ENCODE measurements at regions not wholly inside any gene's neighbourhood (a gene's known extent, or its start where the extent isn't known, plus 50 kb on each side); places are given as distances from the start of the nearest gene placed in this dataset.

DNA sequence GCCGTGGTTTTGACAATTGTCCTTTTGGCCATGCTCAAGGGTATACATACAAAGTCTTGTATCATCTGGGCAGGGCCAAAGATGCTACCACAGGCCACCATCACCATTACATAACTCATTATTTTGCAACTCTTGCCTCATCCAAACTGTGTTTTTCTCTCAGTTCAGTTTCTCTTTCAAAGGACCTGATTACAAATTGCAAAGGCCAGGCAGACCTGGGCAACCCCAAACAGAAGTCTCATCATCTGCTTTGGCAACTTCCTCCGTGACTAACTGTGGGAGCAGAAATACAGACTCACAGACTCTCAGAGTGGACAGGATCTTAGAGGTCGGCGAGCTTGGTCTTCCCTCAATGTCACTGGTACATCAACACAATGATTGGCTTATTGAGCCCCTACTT is 117.8 kb upstream of the NEDD9 start (continued):
- TF ChIP-seq, protein P1, sequence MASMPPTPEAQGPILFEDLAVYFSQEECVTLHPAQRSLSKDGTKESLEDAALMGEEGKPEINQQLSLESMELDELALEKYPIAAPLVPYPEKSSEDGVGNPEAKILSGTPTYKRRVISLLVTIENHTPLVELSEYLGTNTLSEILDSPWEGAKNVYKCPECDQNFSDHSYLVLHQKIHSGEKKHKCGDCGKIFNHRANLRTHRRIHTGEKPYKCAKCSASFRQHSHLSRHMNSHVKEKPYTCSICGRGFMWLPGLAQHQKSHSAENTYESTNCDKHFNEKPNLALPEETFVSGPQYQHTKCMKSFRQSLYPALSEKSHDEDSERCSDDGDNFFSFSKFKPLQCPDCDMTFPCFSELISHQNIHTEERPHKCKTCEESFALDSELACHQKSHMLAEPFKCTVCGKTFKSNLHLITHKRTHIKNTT (CRISPR knock-in tag; IDR thresholded peaks at IDR 0.05), result no peak
- no peak for TF ChIP-seq MBD4 (IDR thresholded peaks at IDR 0.05; ENCODE audit: borderline replicate concordance, low read length)
- no peak for TF ChIP-seq ZNF790 (CRISPR knock-in tag; IDR thresholded peaks at IDR 0.05; ENCODE audit: borderline replicate concordance)
- TF ChIP-seq KLF12 (CRISPR knock-in tag; IDR thresholded peaks at IDR 0.05; ENCODE audit: borderline replicate concordance), result no peak
- TF ChIP-seq, protein P2, sequence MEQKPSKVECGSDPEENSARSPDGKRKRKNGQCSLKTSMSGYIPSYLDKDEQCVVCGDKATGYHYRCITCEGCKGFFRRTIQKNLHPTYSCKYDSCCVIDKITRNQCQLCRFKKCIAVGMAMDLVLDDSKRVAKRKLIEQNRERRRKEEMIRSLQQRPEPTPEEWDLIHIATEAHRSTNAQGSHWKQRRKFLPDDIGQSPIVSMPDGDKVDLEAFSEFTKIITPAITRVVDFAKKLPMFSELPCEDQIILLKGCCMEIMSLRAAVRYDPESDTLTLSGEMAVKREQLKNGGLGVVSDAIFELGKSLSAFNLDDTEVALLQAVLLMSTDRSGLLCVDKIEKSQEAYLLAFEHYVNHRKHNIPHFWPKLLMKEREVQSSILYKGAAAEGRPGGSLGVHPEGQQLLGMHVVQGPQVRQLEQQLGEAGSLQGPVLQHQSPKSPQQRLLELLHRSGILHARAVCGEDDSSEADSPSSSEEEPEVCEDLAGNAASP (CRISPR knock-in tag; IDR thresholded peaks at IDR 0.05; ENCODE audit: borderline replicate concordance), result no peak
- TF ChIP-seq MYNN (CRISPR knock-in tag; IDR thresholded peaks at IDR 0.05; ENCODE audit: low read depth), result no peak

DNA sequence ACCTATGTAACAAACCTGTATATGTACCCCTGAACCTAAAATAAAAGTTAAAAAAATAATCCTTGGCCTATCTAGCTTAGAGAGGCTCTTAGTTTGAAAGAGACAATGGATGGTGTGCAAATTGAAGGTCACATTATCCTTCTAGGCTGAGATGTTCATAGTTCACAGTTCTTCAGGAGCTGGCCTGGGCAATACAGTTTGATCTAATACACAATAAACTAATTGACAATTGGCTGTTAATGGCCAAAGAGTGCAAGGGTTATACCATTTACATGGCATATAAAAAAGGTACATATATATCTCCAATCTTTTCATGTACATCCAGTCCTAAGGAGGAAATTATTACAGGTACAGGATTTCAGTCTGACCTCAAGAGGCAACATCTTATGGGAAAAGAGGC is 117.4 kb upstream of the NEDD9 start:
- POLR2A ChIA-PET, result no interaction called here
- FAIRE-seq (no peak), DNase-seq (ENCODE audit: low spot score) (no peak), ATAC-seq (no peak)
- Histone ChIP-seq H3K79me2 (ENCODE audit: insufficient read depth, low read length) (no peaks in the 10 kb centered on the region), H3K9ac (ENCODE audit: insufficient read depth, low read depth, low read length) (no peak overlapping the region), H3K36me3 (replicated peaks in 1 of 2; ENCODE audit: control insufficient read depth in 1 of 2, insufficient read depth in 2 of 2, low read length in 2 of 2) (no peaks in the 10 kb centered on the region), H3K27ac (ENCODE audit: extremely low read length, insufficient read depth, low read length) (no peak overlapping the region), H3K4me3 (replicated peaks in 1 of 3; ENCODE audit: insufficient read depth in 1 of 3, low read depth in 2 of 3, low read length in 3 of 3) (no peak overlapping the region), H2AFZ (ENCODE audit: low read length) (no peak overlapping the region), H4K20me1 (ENCODE audit: insufficient read depth, low read length) (no peaks in the 10 kb centered on the region), H3K4me2 (ENCODE audit: low read depth, low read length) (no peak overlapping the region), H3K9me3 (ENCODE audit: low read length) (no peaks in the 10 kb centered on the region), H3K27me3 (ENCODE audit: control insufficient read depth in 1 of 2, insufficient read depth in 2 of 2, low read length in 2 of 2) (no peaks in the 10 kb centered on the region), H3K4me1 (ENCODE audit: insufficient read depth, low read length) (peaks cover 48% of the 10 kb centered on the region)
- no peak for TF ChIP-seq ESRRA (CRISPR knock-in tag; IDR thresholded peaks at IDR 0.05; ENCODE audit: low read depth)
- no peak for TF ChIP-seq ZNF674 (CRISPR knock-in tag; IDR thresholded peaks at IDR 0.05; ENCODE audit: low read depth)
- no peak for TF ChIP-seq ZZZ3 (CRISPR knock-in tag; IDR thresholded peaks at IDR 0.05; ENCODE audit: borderline replicate concordance)
- no peak for TF ChIP-seq IRF2 (CRISPR knock-in tag; IDR thresholded peaks at IDR 0.05)
- TF ChIP-seq HDAC1 (CRISPR knock-in tag; IDR thresholded peaks at IDR 0.05), result no peak
- TF ChIP-seq, protein P3, sequence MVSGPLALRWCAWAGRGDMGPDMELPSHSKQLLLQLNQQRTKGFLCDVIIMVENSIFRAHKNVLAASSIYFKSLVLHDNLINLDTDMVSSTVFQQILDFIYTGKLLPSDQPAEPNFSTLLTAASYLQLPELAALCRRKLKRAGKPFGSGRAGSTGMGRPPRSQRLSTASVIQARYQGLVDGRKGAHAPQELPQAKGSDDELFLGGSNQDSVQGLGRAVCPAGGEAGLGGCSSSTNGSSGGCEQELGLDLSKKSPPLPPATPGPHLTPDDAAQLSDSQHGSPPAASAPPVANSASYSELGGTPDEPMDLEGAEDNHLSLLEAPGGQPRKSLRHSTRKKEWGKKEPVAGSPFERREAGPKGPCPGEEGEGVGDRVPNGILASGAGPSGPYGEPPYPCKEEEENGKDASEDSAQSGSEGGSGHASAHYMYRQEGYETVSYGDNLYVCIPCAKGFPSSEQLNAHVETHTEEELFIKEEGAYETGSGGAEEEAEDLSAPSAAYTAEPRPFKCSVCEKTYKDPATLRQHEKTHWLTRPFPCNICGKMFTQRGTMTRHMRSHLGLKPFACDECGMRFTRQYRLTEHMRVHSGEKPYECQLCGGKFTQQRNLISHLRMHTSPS (CRISPR knock-in tag; IDR thresholded peaks at IDR 0.05; ENCODE audit: low read depth), result no peak
- TF ChIP-seq ZNF224 (CRISPR knock-in tag; IDR thresholded peaks at IDR 0.05), result no peak
- TF ChIP-seq ZNF44 (CRISPR knock-in tag; IDR thresholded peaks at IDR 0.05), result no peak
- no peak for TF ChIP-seq ZNF749 (CRISPR knock-in tag; IDR thresholded peaks at IDR 0.05; ENCODE audit: borderline replicate concordance)
- TF ChIP-seq, protein P4, sequence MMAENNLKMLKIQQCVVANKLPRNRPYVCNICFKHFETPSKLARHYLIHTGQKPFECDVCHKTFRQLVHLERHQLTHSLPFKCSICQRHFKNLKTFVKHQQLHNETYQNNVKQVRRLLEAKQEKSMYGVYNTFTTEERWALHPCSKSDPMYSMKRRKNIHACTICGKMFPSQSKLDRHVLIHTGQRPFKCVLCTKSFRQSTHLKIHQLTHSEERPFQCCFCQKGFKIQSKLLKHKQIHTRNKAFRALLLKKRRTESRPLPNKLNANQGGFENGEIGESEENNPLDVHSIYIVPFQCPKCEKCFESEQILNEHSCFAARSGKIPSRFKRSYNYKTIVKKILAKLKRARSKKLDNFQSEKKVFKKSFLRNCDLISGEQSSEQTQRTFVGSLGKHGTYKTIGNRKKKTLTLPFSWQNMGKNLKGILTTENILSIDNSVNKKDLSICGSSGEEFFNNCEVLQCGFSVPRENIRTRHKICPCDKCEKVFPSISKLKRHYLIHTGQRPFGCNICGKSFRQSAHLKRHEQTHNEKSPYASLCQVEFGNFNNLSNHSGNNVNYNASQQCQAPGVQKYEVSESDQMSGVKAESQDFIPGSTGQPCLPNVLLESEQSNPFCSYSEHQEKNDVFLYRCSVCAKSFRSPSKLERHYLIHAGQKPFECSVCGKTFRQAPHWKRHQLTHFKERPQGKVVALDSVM (CRISPR knock-in tag; IDR thresholded peaks at IDR 0.05), result no peak
- no peak for TF ChIP-seq FOXA1 (IDR thresholded peaks at IDR 0.05)
- no peak for TF ChIP-seq FOXA1 (CRISPR knock-in tag; IDR thresholded peaks at IDR 0.05)
- no peak for TF ChIP-seq GATAD2A (CRISPR knock-in tag; IDR thresholded peaks at IDR 0.05)
- no peak for TF ChIP-seq PAX8 (CRISPR knock-in tag; IDR thresholded peaks at IDR 0.05; ENCODE audit: borderline replicate concordance)
- in situ Hi-C loops (cut with HindIII; ENCODE audit: extremely low pct_ligation_motif_present, low pct_unique_long_range_greater_than_20kb) (no loop called here), intact Hi-C loops (cut with micrococcal nuclease; ENCODE audit: unreplicated experiment) (no loop called here)
- BruUV-seq (replicated peaks), result no TSS peak
- CTCF ChIA-PET (ENCODE audit: low intra/inter-chr PET ratio, low total read pairs), result no interaction called here

All from HepG2 (cell line).